OCI-LY3 (cell line): ENCODE measurements at regions not wholly inside any gene's neighbourhood (a gene's known extent, or its start where the extent isn't known, plus 50 kb on each side); places are given as distances from the start of the nearest gene placed in this dataset.
"Not testable (repeated sequence)": the region's sequence is repeated elsewhere in the genome, so short reads cannot be mapped to it uniquely, and the experiment has no call there.

Source experiments
- H2AFZ ChIP-seq: fragments of 200-600, 300-600 bp; shearing (Covaris generic); 2 replicates; pipeline ENCODE4 v1.6.0; 2014; ENCODE audit warnings: antibody characterized with exemption, low read depth, low read length
- H3K27ac ChIP-seq: fragments of 200-600, 300-600 bp; sonication (generic); 2 replicates; pipeline ENCODE4 v1.5.1; 2014; ENCODE audit warnings: mild to moderate bottlenecking, low read length, moderate library complexity, mixed read lengths
- H3K27me3 ChIP-seq: fragments of 200-600, 300-600 bp; sonication (generic); 2 replicates; pipeline ENCODE4 v1.6.1; 2014; ENCODE audit warnings: low read depth, low read length, mixed read lengths
- H3K36me3 ChIP-seq: fragments of 200-600, 300-600 bp; sonication (generic); replicated peaks from 2 replicates; pipeline ENCODE3; 2014; ENCODE audit warnings: low read depth, low read length, mixed read lengths
- H3K4me1 ChIP-seq: fragments of 300-600, 200-600 bp; sonication (generic); 2 replicates; pipeline ENCODE4 v1.6.1; 2014; ENCODE audit warnings: low read length, mixed read lengths
- H3K4me2 ChIP-seq: fragments of 200-600, 300-600 bp; sonication (generic); 2 replicates; pipeline ENCODE4 v1.6.1; 2014; ENCODE audit warnings: low read length, mixed read lengths
- H3K4me3 ChIP-seq: fragments of 300-600, 200-600 bp; sonication (generic); 2 replicates; pipeline ENCODE4 v1.5.1; 2014; ENCODE audit warnings: antibody characterized with exemption, mild to moderate bottlenecking, low read length, moderate library complexity
- H3K79me2 ChIP-seq: fragments of 300-600, 200-600 bp; shearing (Covaris generic); 2 replicates; pipeline ENCODE4 v1.6.1; 2014; ENCODE audit warnings: mild to moderate bottlenecking, low read length, mixed read lengths
- H3K9ac ChIP-seq: fragments of 300-600, 200-600 bp; shearing (Covaris generic); 2 replicates; pipeline ENCODE4 v1.6.0; 2014; ENCODE audit warnings: mild to moderate bottlenecking, low read length, moderate library complexity
- H3K9me3 ChIP-seq: fragments of 200-600, 300-600 bp; shearing (Covaris generic); 2 replicates; pipeline ENCODE4 v1.6.1; 2014; ENCODE audit warnings: low read length, mixed read lengths; ENCODE audit not compliant: insufficient read depth
- H4K20me1 ChIP-seq: fragments of 200-600, 300-600 bp; sonication (generic); 2 replicates; pipeline ENCODE4 v1.6.1; 2016; ENCODE audit warnings: low read length, mixed read lengths; ENCODE audit not compliant: insufficient read depth
- CTCF ChIP-seq: fragments of 200-600, 300-600 bp; sonication (generic); IDR thresholded peaks from 2 replicates; pipeline ENCODE4 v1.5.1; 2014; ENCODE audit warnings: antibody characterized with exemption, low read length, low read depth
- EZH2phosphoT487 ChIP-seq: fragments of 200-600 bp; shearing (Covaris generic); IDR thresholded peaks from 2 replicates; pipeline ENCODE4 v1.6.1; 2018; ENCODE audit warnings: antibody characterized with exemption, mixed run types, low read depth

GRCh38 chr22:25346859-25347751 lies 127.7 kb downstream of the CRYBB2 start:
- TF ChIP-seq EZH2phosphoT487 (no peak), CTCF (no peak)
- Histone ChIP-seq H3K36me3 (peaks cover 13% of the 10 kb centered on the region), H3K4me1 (no peaks in the 10 kb centered on the region), H3K79me2 (no peaks in the 10 kb centered on the region), H4K20me1 (no peaks in the 10 kb centered on the region), H3K9me3 (no peaks in the 10 kb centered on the region), H3K4me3 (no peak overlapping the region), H3K9ac (no peak overlapping the region), H3K27me3 (no peaks in the 10 kb centered on the region), H2AFZ (no peak overlapping the region), H3K4me2 (no peak overlapping the region), H3K27ac (no peak overlapping the region)

GRCh38 chr22:25347752-25348102 lies 128.3 kb downstream of the CRYBB2 start:
- H3K27me3 ChIP-seq: no peaks in the 10 kb centered on the region
- no peaks in the 10 kb centered on the region for H3K4me1 ChIP-seq
- H3K36me3 ChIP-seq: peaks cover 15% of the 10 kb centered on the region
- no peak overlapping the region for H3K27ac ChIP-seq
- H3K9ac ChIP-seq: no peak overlapping the region
- no peaks in the 10 kb centered on the region for H4K20me1 ChIP-seq
- H3K4me3 ChIP-seq: no peak overlapping the region
- no peaks in the 10 kb centered on the region for H3K9me3 ChIP-seq
- TF ChIP-seq EZH2phosphoT487 (no peak), CTCF (no peak)
- no peak overlapping the region for H2AFZ ChIP-seq
- no peak overlapping the region for H3K4me2 ChIP-seq
- no peaks in the 10 kb centered on the region for H3K79me2 ChIP-seq

- peaks cover 15% of the 10 kb centered on the region for H3K36me3 ChIP-seq
- no peaks in the 10 kb centered on the region for H3K4me1 ChIP-seq
- H3K27me3 ChIP-seq: no peaks in the 10 kb centered on the region
- H3K79me2 ChIP-seq: no peaks in the 10 kb centered on the region
- H3K9me3 ChIP-seq: no peaks in the 10 kb centered on the region
- no peak overlapping the region for H3K4me2 ChIP-seq
- H2AFZ ChIP-seq: no peak overlapping the region
- H4K20me1 ChIP-seq: no peaks in the 10 kb centered on the region
- no peak overlapping the region for H3K9ac ChIP-seq
- no peak overlapping the region for H3K4me3 ChIP-seq
- no peak overlapping the region for H3K27ac ChIP-seq
- no peak for TF ChIP-seq EZH2phosphoT487
- no peak for TF ChIP-seq CTCF
Observed at GRCh38 chr22:25348391-25348790, 129.0 kb downstream of the CRYBB2 start.

- H3K27ac ChIP-seq, H3K79me2 ChIP-seq, H3K4me1 ChIP-seq, H3K9me3 ChIP-seq, H3K4me2 ChIP-seq, H3K27me3 ChIP-seq, H2AFZ ChIP-seq, H3K9ac ChIP-seq, H3K4me3 ChIP-seq, H4K20me1 ChIP-seq: not testable (repeated sequence)
- peaks cover 18% of the 10 kb centered on the region for H3K36me3 ChIP-seq
Observed at GRCh38 chr22:25348996-25349395, 129.6 kb downstream of the CRYBB2 start.
